PC-9 (cell line): ENCODE measurements at regions not wholly inside any gene's neighbourhood (a gene's known extent, or its start where the extent isn't known, plus 50 kb on each side); places are given as distances from the start of the nearest gene placed in this dataset.
"Not testable (repeated sequence)": the region's sequence is repeated elsewhere in the genome, so short reads cannot be mapped to it uniquely, and the experiment has no call there.

Experiments
- BruUV-seq: library from RNA; stranded (reverse); fragments of 400-500 nt; replicated peaks from 2 replicates; lab custom pipeline; 2021; lab: Mats Ljungman, UMichigan
- CTCF ChIA-PET: fragments of 300-600 bp; sonication (Branson Sonifier 250); formaldehyde crosslinking; loops from one replicate; lab custom pipeline; 2022; ENCODE audit warnings: antibody characterized with exemption; lab: Charles Lee
- POLR2A ChIA-PET: fragments of 300-600 bp; sonication (Branson Sonifier 250); formaldehyde crosslinking; loops from one replicate; lab custom pipeline; 2022; ENCODE audit warnings: antibody characterized with exemption; ENCODE audit not compliant: unreplicated experiment; lab: Charles Lee
- DNase-seq, 2 experiments: peaks; one replicate each; pipeline versions ENCODE4 v3.0.0 to v3.0.0-alpha.2; 2015 to 2022; ENCODE audit warnings: mixed read lengths in 1 of 2
- H2AFZ ChIP-seq: fragments of 200-600 bp; sonication (generic); 2 replicates; pipeline ENCODE4 v1.8.1; 2017; ENCODE audit warnings: antibody characterized with exemption
- H3F3A ChIP-seq: fragments of 200-600 bp; sonication (generic); 2 replicates; pipeline ENCODE4 v1.8.1; 2017; ENCODE audit warnings: antibody characterized with exemption, mild to moderate bottlenecking, low read depth; ENCODE audit not compliant: insufficient read depth
- H3K27ac ChIP-seq: fragments of 200-600 bp; sonication (generic); 2 replicates; pipeline ENCODE4 v1.6.1; 2016; ENCODE audit warnings: mixed run types
- H3K27me3 ChIP-seq: fragments of 200-600 bp; sonication (generic); 2 replicates; pipeline ENCODE4 v1.6.1; 2016; ENCODE audit warnings: low read depth, mixed run types; ENCODE audit not compliant: insufficient read depth
- H3K36me3 ChIP-seq: fragments of 200-600 bp; sonication (generic); 2 replicates; pipeline ENCODE4 v1.6.1; 2016; ENCODE audit warnings: low read depth, mixed run types
- H3K4me1 ChIP-seq: fragments of 200-600 bp; sonication (generic); replicated peaks from 2 replicates; pipeline ENCODE4 v1.6.1; 2016; ENCODE audit warnings: mixed run types; ENCODE audit not compliant: insufficient read depth
- H3K4me2 ChIP-seq: fragments of 200-600 bp; sonication (generic); 2 replicates; pipeline ENCODE4 v1.6.1; 2017; ENCODE audit warnings: mixed run types
- H3K4me3 ChIP-seq: fragments of 200-600 bp; sonication (generic); 2 replicates; pipeline ENCODE4 v1.6.1; 2016; ENCODE audit warnings: mixed run types
- H3K79me2 ChIP-seq: fragments of 200-600 bp; sonication (generic); 2 replicates; pipeline ENCODE4 v1.6.1; 2017; ENCODE audit warnings: low read depth, mixed run types
- H3K9me2 ChIP-seq: fragments of 200-600 bp; sonication (generic); 2 replicates; pipeline ENCODE4 v1.8.1; 2017; ENCODE audit warnings: mild to moderate bottlenecking; ENCODE audit not compliant: insufficient read depth
- H3K9me3 ChIP-seq: fragments of 200-600 bp; sonication (generic); 2 replicates; pipeline ENCODE4 v1.8.1; 2016; ENCODE audit warnings: low read depth; ENCODE audit not compliant: insufficient read depth
- H4K20me1 ChIP-seq: fragments of 200-600 bp; sonication (generic); 2 replicates; pipeline ENCODE4 v1.8.1; 2017; ENCODE audit not compliant: insufficient read depth
- EZH2 ChIP-seq: fragments of 200-600 bp; sonication (generic); IDR thresholded peaks from 2 replicates; pipeline ENCODE4 v1.8.0; 2017; ENCODE audit warnings: antibody characterized with exemption, low read depth
- intact Hi-C: fragments of 100-400 bp; cut with micrococcal nuclease; formaldehyde crosslinking; loops from one replicate; pipeline ENCODE4 v1.10.0; 2022; ENCODE audit not compliant: unreplicated experiment
- TF ChIP-seq, protein P1 (sequence below): fragments of 200-600 bp; sonication (generic); conservative IDR thresholded peaks from 2 replicates; pipeline ENCODE4 v1.6.1; 2017; ENCODE audit warnings: mixed run types, antibody characterized with exemption, mild to moderate bottlenecking, moderate library complexity

DNA sequence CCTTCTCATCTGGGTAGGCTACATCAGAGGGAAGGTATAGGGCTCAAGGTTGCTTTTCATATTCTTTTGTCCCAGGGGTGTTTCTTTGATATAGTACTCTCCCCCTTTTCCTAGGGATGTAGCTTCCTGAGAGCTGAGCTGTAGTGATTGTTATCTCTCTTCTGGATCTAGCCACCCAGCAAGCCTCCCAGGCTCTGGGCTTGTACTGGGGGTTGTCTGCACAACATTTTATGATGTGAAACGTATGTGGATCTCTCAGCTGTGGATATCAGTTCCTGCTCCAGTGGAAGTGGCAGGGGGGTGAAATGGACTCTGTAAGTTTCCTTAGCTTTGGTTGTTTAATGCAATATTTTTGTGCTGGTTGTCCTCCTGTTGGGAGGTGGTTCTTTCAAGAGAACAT is 437.3 kb upstream of the SYNCRIP start:
- H3K4me1 ChIP-seq: no peaks in the 10 kb centered on the region
- ChIA-PET CTCF (no interaction called here), POLR2A (no interaction called here)
- H3K4me2 ChIP-seq: no peak overlapping the region
- intact Hi-C loops: no loop called here
- no TSS peak for BruUV-seq
- TF ChIP-seq, protein P1, sequence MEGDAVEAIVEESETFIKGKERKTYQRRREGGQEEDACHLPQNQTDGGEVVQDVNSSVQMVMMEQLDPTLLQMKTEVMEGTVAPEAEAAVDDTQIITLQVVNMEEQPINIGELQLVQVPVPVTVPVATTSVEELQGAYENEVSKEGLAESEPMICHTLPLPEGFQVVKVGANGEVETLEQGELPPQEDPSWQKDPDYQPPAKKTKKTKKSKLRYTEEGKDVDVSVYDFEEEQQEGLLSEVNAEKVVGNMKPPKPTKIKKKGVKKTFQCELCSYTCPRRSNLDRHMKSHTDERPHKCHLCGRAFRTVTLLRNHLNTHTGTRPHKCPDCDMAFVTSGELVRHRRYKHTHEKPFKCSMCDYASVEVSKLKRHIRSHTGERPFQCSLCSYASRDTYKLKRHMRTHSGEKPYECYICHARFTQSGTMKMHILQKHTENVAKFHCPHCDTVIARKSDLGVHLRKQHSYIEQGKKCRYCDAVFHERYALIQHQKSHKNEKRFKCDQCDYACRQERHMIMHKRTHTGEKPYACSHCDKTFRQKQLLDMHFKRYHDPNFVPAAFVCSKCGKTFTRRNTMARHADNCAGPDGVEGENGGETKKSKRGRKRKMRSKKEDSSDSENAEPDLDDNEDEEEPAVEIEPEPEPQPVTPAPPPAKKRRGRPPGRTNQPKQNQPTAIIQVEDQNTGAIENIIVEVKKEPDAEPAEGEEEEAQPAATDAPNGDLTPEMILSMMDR: no peak
- no peak for TF ChIP-seq EZH2
- DNase-seq: no peak
- H3K4me3 ChIP-seq: no peak overlapping the region
- H3K9me2 ChIP-seq: no peaks in the 10 kb centered on the region
- no peaks in the 10 kb centered on the region for H3K9me3 ChIP-seq
- H3F3A ChIP-seq: no peaks in the 10 kb centered on the region
- H2AFZ ChIP-seq: no peak overlapping the region
- H4K20me1 ChIP-seq: no peaks in the 10 kb centered on the region
- no peaks in the 10 kb centered on the region for H3K79me2 ChIP-seq
- no peak overlapping the region for H3K27ac ChIP-seq
- no peaks in the 10 kb centered on the region for H3K27me3 ChIP-seq
- no peaks in the 10 kb centered on the region for H3K36me3 ChIP-seq

GRCh38 chr6:86070151-86070550 is 427.5 kb upstream of the SYNCRIP start:
- CTCF ChIA-PET: no interaction called here
- H3K36me3 ChIP-seq: no peaks in the 10 kb centered on the region
- no peak overlapping the region for H3K4me3 ChIP-seq
- intact Hi-C loops: no loop called here
- H3K27me3 ChIP-seq: no peaks in the 10 kb centered on the region
- no peak overlapping the region for H3K4me2 ChIP-seq
- no peak overlapping the region for H3K27ac ChIP-seq
- H2AFZ ChIP-seq: no peak overlapping the region
- H3K9me2 ChIP-seq: no peaks in the 10 kb centered on the region
- H3K9me3 ChIP-seq: no peaks in the 10 kb centered on the region
- H3K79me2 ChIP-seq: no peaks in the 10 kb centered on the region
- TF ChIP-seq, protein P1: no peak
- TF ChIP-seq EZH2: no peak
- DNase-seq: no peak
- POLR2A ChIA-PET: no interaction called here
- H3K4me1 ChIP-seq: no peaks in the 10 kb centered on the region
- BruUV-seq: no TSS peak
- no peaks in the 10 kb centered on the region for H3F3A ChIP-seq
- no peaks in the 10 kb centered on the region for H4K20me1 ChIP-seq

- H3K4me3 ChIP-seq, CTCF ChIA-PET: not testable (repeated sequence)
Measured at GRCh38 chr6:86065002-86065401, 422.3 kb upstream of the SYNCRIP start.

DNA sequence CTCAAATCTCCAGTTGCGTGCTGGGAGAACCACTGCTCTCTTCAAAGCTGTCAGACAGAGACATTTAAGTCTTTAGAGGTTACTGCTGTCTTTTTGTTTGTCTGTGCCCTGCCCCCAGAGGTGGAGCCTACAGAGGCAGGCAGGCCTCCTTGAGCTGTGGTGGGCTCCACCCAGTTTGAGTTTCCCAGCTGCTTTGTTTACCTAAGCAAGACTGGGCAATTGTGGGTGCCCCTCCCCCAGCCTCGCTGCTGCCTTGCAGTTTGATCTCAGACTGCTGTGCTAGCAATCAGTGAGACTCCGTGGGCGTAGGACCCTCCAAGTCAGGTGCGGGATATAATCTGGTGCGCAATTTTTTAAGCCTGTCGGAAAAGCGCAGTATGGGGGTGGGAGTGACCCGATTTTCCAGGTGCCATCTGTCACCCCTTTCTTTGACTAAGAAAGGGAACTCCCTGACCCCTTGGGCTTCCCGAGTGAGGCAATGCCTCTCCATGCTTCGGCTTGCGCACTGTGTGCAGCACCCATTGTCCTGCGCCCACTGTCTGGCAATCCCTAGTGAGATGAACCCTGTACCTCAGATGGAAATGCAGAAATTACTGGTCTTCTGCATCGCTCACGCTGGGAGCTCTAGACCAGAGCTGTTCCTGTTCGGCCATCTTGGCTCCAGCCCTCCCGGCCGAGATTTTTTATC is 414.8 kb upstream of the SYNCRIP start:
- H3F3A ChIP-seq, H3K9me2 ChIP-seq, H3K79me2 ChIP-seq, H2AFZ ChIP-seq, H3K4me2 ChIP-seq, BruUV-seq, DNase-seq, intact Hi-C loops, H3K4me3 ChIP-seq, H3K27ac ChIP-seq, H3K9me3 ChIP-seq, CTCF ChIA-PET, H3K4me1 ChIP-seq, H3K27me3 ChIP-seq, H4K20me1 ChIP-seq, H3K36me3 ChIP-seq, POLR2A ChIA-PET: not testable (repeated sequence)

More at GRCh38 chr6:86065002-86065401, 422.3 kb upstream of the SYNCRIP start:
- DNase-seq, H3K36me3 ChIP-seq, H3K4me1 ChIP-seq, H3K27ac ChIP-seq, H3K79me2 ChIP-seq, POLR2A ChIA-PET, H2AFZ ChIP-seq, H3K4me2 ChIP-seq, H4K20me1 ChIP-seq, intact Hi-C loops, H3K9me3 ChIP-seq, H3F3A ChIP-seq, BruUV-seq, H3K27me3 ChIP-seq, H3K9me2 ChIP-seq: not testable (repeated sequence)
